ENCODE measurements at regions not wholly inside any gene's neighbourhood (a gene's known extent, or its start where the extent isn't known, plus 50 kb on each side); places are given as distances from the start of the nearest gene placed in this dataset.

DNA sequence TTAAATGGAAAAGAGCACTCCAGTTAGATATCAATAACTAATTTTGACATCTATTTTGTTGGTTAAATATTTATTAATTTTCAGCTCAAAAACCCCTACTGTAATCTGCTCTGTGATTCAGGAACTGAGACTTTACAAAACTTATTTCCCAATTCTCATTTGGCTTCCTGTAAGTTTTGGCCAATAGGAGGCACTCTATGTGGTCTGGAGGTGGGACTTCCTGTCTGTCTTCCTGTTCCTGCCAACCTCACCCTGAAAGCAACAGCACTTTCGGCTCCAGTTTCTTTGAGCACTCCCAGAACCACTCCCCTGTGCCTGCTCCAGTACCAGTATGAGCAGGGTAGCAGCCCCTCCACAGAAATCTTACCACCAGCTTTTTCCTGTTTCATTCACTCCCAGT, 1027.0 kb downstream of the VRK1 start:
- Histone ChIP-seq H3K9me3 (ENCODE audit: insufficient read depth, low read length) (peaks cover 4% of the 10 kb centered on the region), H3K9ac (ENCODE audit: insufficient read length, low read depth) (no peak overlapping the region), H3K36me3 (ENCODE audit: insufficient read depth, insufficient read length, low read length) (no peaks in the 10 kb centered on the region), H3K4me3 (ENCODE audit: insufficient read length, low read depth) (no peak overlapping the region), H3K4me1 (ENCODE audit: insufficient read depth, insufficient read length) (no peaks in the 10 kb centered on the region), H3K27me3 (ENCODE audit: insufficient read depth, insufficient read length) (no peaks in the 10 kb centered on the region)
- TF ChIP-seq ZNF274 (IDR thresholded peaks at IDR 0.05; ENCODE audit: low read depth, low read length) (no peak), YY1 (IDR thresholded peaks at IDR 0.05; ENCODE audit: insufficient read depth, insufficient read length) (no peak), SUZ12 (IDR thresholded peaks at IDR 0.05; ENCODE audit: extremely low read depth, insufficient read depth, insufficient read length) (no peak)
- DNase-seq (ENCODE audit: low read depth, low spot score): no peak

DNA sequence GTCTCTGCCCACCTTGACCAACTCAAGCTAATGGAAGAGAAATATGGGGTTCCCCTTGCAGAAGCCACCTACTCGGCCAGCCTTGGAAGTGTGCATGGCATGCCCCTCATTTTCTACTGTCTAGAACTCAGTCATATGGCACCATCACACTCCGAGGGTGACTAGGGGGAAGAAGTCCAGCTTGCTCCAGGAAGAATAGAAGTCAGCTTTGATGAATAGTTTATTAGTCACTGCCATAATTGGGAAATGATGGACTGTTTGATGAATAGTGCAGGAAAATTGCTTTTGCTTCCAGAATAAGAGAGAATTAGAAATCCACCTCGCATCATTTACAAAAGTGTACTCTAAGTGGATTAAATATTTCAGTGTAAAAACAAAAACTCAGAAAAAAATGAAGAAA, 1030.6 kb downstream of the VRK1 start:
- Histone ChIP-seq H3K9ac (ENCODE audit: insufficient read length, low read depth) (no peak overlapping the region), H3K4me3 (ENCODE audit: insufficient read length, low read depth) (no peak overlapping the region), H3K27me3 (ENCODE audit: insufficient read depth, insufficient read length) (no peaks in the 10 kb centered on the region), H3K4me1 (ENCODE audit: insufficient read depth, insufficient read length) (no peaks in the 10 kb centered on the region), H3K9me3 (ENCODE audit: insufficient read depth, low read length) (peaks cover 4% of the 10 kb centered on the region), H3K36me3 (ENCODE audit: insufficient read depth, insufficient read length, low read length) (no peaks in the 10 kb centered on the region)
- TF ChIP-seq YY1 (IDR thresholded peaks at IDR 0.05; ENCODE audit: insufficient read depth, insufficient read length) (no peak), SUZ12 (IDR thresholded peaks at IDR 0.05; ENCODE audit: extremely low read depth, insufficient read depth, insufficient read length) (no peak), ZNF274 (IDR thresholded peaks at IDR 0.05; ENCODE audit: low read depth, low read length) (no peak)
- DNase-seq (ENCODE audit: low read depth, low spot score): no peak

GRCh38 chr14:97832776-97833175, 1035.6 kb downstream of the VRK1 start:
- H3K9me3 ChIP-seq (ENCODE audit: insufficient read depth, low read length): no peaks in the 10 kb centered on the region
- no peak overlapping the region for H3K9ac ChIP-seq (ENCODE audit: insufficient read length, low read depth)
- H3K36me3 ChIP-seq (ENCODE audit: insufficient read depth, insufficient read length, low read length): no peaks in the 10 kb centered on the region
- no peaks in the 10 kb centered on the region for H3K4me1 ChIP-seq (ENCODE audit: insufficient read depth, insufficient read length)
- TF ChIP-seq SUZ12 (IDR thresholded peaks at IDR 0.05; ENCODE audit: extremely low read depth, insufficient read depth, insufficient read length) (no peak), ZNF274 (IDR thresholded peaks at IDR 0.05; ENCODE audit: low read depth, low read length) (no peak), YY1 (IDR thresholded peaks at IDR 0.05; ENCODE audit: insufficient read depth, insufficient read length) (no peak)
- H3K27me3 ChIP-seq (ENCODE audit: insufficient read depth, insufficient read length): no peaks in the 10 kb centered on the region
- H3K4me3 ChIP-seq (ENCODE audit: insufficient read length, low read depth): no peak overlapping the region
- DNase-seq (ENCODE audit: low read depth, low spot score): no peak

DNA sequence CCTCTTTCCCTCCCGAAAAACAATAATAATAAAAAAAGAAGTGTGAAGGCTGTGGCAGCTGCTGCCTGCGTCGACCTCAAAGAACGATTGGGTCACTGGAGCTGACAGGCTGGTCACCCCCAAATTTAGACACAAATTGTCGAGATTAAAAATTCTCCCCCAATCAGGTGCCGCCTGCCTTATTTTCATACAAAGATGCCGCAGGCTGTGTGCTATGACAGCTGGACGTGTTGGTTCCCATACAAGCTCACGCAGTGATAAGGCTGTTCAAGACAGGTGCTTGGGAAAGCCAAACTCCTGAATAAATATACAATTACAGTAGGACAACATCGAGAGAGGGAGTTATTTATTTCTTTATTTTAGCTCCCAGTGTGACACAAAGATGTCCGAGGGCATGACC, 1041.8 kb downstream of the VRK1 start:
- Histone ChIP-seq H3K36me3 (ENCODE audit: insufficient read depth, insufficient read length, low read length) (no peaks in the 10 kb centered on the region), H3K4me1 (ENCODE audit: insufficient read depth, insufficient read length) (no peaks in the 10 kb centered on the region), H3K9me3 (ENCODE audit: insufficient read depth, low read length) (no peaks in the 10 kb centered on the region), H3K27me3 (ENCODE audit: insufficient read depth, insufficient read length) (no peaks in the 10 kb centered on the region), H3K9ac (ENCODE audit: insufficient read length, low read depth) (no peak overlapping the region), H3K4me3 (ENCODE audit: insufficient read length, low read depth) (no peak overlapping the region)
- no peak for TF ChIP-seq SUZ12 (IDR thresholded peaks at IDR 0.05; ENCODE audit: extremely low read depth, insufficient read depth, insufficient read length)
- no peak for TF ChIP-seq ZNF274 (IDR thresholded peaks at IDR 0.05; ENCODE audit: low read depth, low read length)
- TF ChIP-seq YY1 (IDR thresholded peaks at IDR 0.05; ENCODE audit: insufficient read depth, insufficient read length): no peak
- no peak for DNase-seq (ENCODE audit: low read depth, low spot score)

GRCh38 chr14:97840159-97840558, 1043.0 kb downstream of the VRK1 start:
- no peak overlapping the region for H3K4me3 ChIP-seq (ENCODE audit: insufficient read length, low read depth)
- no peaks in the 10 kb centered on the region for H3K36me3 ChIP-seq (ENCODE audit: insufficient read depth, insufficient read length, low read length)
- TF ChIP-seq ZNF274 (IDR thresholded peaks at IDR 0.05; ENCODE audit: low read depth, low read length) (no peak), YY1 (IDR thresholded peaks at IDR 0.05; ENCODE audit: insufficient read depth, insufficient read length) (no peak)
- no peak for DNase-seq (ENCODE audit: low read depth, low spot score)
- H3K9ac ChIP-seq (ENCODE audit: insufficient read length, low read depth): no peak overlapping the region
- H3K9me3 ChIP-seq (ENCODE audit: insufficient read depth, low read length): no peaks in the 10 kb centered on the region
- H3K4me1 ChIP-seq (ENCODE audit: insufficient read depth, insufficient read length): no peaks in the 10 kb centered on the region
- no peaks in the 10 kb centered on the region for H3K27me3 ChIP-seq (ENCODE audit: insufficient read depth, insufficient read length)

DNA sequence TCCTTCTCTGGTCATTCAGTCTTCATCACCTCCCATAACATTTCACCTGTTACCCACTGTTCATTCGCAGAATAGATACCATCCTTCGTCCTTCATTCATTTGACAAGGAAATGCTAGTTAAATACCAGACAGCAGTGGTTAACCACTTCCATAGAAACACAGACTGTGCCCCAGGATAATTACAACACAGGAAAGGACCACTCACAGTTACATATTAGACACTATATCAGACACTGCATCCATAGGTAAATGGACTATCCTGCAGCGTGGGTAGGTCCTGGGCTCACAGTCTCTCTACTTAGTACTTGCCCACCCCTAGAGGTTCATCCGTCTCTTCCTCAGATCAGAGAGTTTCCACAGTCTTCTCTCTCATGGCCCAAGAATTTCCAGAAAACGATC, 1044.6 kb downstream of the VRK1 start:
- Histone ChIP-seq H3K9ac (ENCODE audit: insufficient read length, low read depth) (no peak overlapping the region), H3K4me3 (ENCODE audit: insufficient read length, low read depth) (no peak overlapping the region), H3K9me3 (ENCODE audit: insufficient read depth, low read length) (no peaks in the 10 kb centered on the region), H3K4me1 (ENCODE audit: insufficient read depth, insufficient read length) (no peaks in the 10 kb centered on the region), H3K27me3 (ENCODE audit: insufficient read depth, insufficient read length) (no peaks in the 10 kb centered on the region), H3K36me3 (ENCODE audit: insufficient read depth, insufficient read length, low read length) (no peaks in the 10 kb centered on the region)
- no peak for TF ChIP-seq YY1 (IDR thresholded peaks at IDR 0.05; ENCODE audit: insufficient read depth, insufficient read length)
- TF ChIP-seq SUZ12 (IDR thresholded peaks at IDR 0.05; ENCODE audit: extremely low read depth, insufficient read depth, insufficient read length): no peak
- no peak for TF ChIP-seq ZNF274 (IDR thresholded peaks at IDR 0.05; ENCODE audit: low read depth, low read length)
- no peak for DNase-seq (ENCODE audit: low read depth, low spot score)

- no peak for DNase-seq (ENCODE audit: low read depth, low spot score)
- H3K4me3 ChIP-seq (ENCODE audit: insufficient read length, low read depth): no peak overlapping the region
- no peaks in the 10 kb centered on the region for H3K4me1 ChIP-seq (ENCODE audit: insufficient read depth, insufficient read length)
- TF ChIP-seq ZNF274 (IDR thresholded peaks at IDR 0.05; ENCODE audit: low read depth, low read length): no peak
- TF ChIP-seq SUZ12 (IDR thresholded peaks at IDR 0.05; ENCODE audit: extremely low read depth, insufficient read depth, insufficient read length): no peak
- TF ChIP-seq YY1 (IDR thresholded peaks at IDR 0.05; ENCODE audit: insufficient read depth, insufficient read length): no peak
- no peak overlapping the region for H3K9ac ChIP-seq (ENCODE audit: insufficient read length, low read depth)
- H3K9me3 ChIP-seq (ENCODE audit: insufficient read depth, low read length): no peaks in the 10 kb centered on the region
- no peaks in the 10 kb centered on the region for H3K27me3 ChIP-seq (ENCODE audit: insufficient read depth, insufficient read length)
- no peaks in the 10 kb centered on the region for H3K36me3 ChIP-seq (ENCODE audit: insufficient read depth, insufficient read length, low read length)
These were observed 1045.9 kb downstream of the VRK1 start for GRCh38 chr14:97843066-97843465.

GRCh38 chr14:97844042-97844441, 1046.9 kb downstream of the VRK1 start:
- H3K9ac ChIP-seq (ENCODE audit: insufficient read length, low read depth): no peak overlapping the region
- TF ChIP-seq SUZ12 (IDR thresholded peaks at IDR 0.05; ENCODE audit: extremely low read depth, insufficient read depth, insufficient read length) (no peak), ZNF274 (IDR thresholded peaks at IDR 0.05; ENCODE audit: low read depth, low read length) (no peak), YY1 (IDR thresholded peaks at IDR 0.05; ENCODE audit: insufficient read depth, insufficient read length) (no peak)

More at GRCh38 chr14:97844042-97844441, 1046.9 kb downstream of the VRK1 start:
- Histone ChIP-seq H3K4me1 (ENCODE audit: insufficient read depth, insufficient read length) (no peaks in the 10 kb centered on the region), H3K4me3 (ENCODE audit: insufficient read length, low read depth) (no peak overlapping the region), H3K9me3 (ENCODE audit: insufficient read depth, low read length) (no peaks in the 10 kb centered on the region), H3K27me3 (ENCODE audit: insufficient read depth, insufficient read length) (no peaks in the 10 kb centered on the region), H3K36me3 (ENCODE audit: insufficient read depth, insufficient read length, low read length) (no peaks in the 10 kb centered on the region)
- no peak for DNase-seq (ENCODE audit: low read depth, low spot score)
